SU-DHL-6 (cell line): ENCODE measurements at regions not wholly inside any gene's neighbourhood (a gene's known extent, or its start where the extent isn't known, plus 50 kb on each side); places are given as distances from the start of the nearest gene placed in this dataset.
"Not testable (repeated sequence)": the region's sequence is repeated elsewhere in the genome, so short reads cannot be mapped to it uniquely, and the experiment has no call there.

ENCODE experiments used
- CTCF ChIP-seq: fragments of 200-600 bp; sonication (generic); IDR thresholded peaks from one replicate; pipeline ENCODE4 v1.5.1; 2017; ENCODE audit warnings: antibody characterized with exemption, mild to moderate bottlenecking, low read length, moderate library complexity; ENCODE audit not compliant: insufficient read depth, poor library complexity, severe bottlenecking
- EZH2phosphoT487 ChIP-seq: fragments of 200-600 bp; sonication (generic), shearing (Covaris generic); conservative IDR thresholded peaks from 2 replicates; pipeline ENCODE4 v1.6.1; 2018; ENCODE audit warnings: mild to moderate bottlenecking, antibody characterized with exemption, low read length, moderate library complexity, mixed read lengths

- not testable (repeated sequence) for TF ChIP-seq CTCF, EZH2phosphoT487
Measured at GRCh38 chr12:37668557-37668956, 648.0 kb upstream of the ALG10B start.
